Tibial artery (tissue), 4 donors: ENCODE measurements at regions not wholly inside any gene's neighbourhood (a gene's known extent, or its start where the extent isn't known, plus 50 kb on each side); places are given as distances from the start of the nearest gene placed in this dataset.
"Not testable (repeated sequence)": the region's sequence is repeated elsewhere in the genome, so short reads cannot be mapped to it uniquely, and the experiment has no call there.

ENCODE experiments used
- DNase-seq, 2 donors: peaks; one replicate each; pipeline ENCODE4 v3.0.0-alpha.2; 2019
- H3K27ac ChIP-seq, 2 donors: fragments of 200-600 bp; sonication (generic) in 1 of 2; 1 replicate in 1 of 2; 2 replicates in 1 of 2; pipeline ENCODE4 v1.5.1; 2018 to 2019; ENCODE audit warnings: mild to moderate bottlenecking in 1 of 2
- H3K27me3 ChIP-seq, 2 donors: fragments of 200-600 bp; sonication (generic) in 1 of 2; one replicate each; pipeline versions ENCODE4 v1.5.1 to v1.6.0; 2016 to 2019
- H3K36me3 ChIP-seq, 3 donors: fragments of 200-600 bp; sonication (generic) in 2 of 3; one replicate each; pipeline ENCODE4 v1.5.1; 2016 to 2019; ENCODE audit warnings: mild to moderate bottlenecking in 2 of 3
- H3K4me1 ChIP-seq, 4 donors: fragments of 200-600 bp; sonication (generic) in 2 of 4; 1 replicate in 3 of 4; 2 replicates in 1 of 4; pipeline ENCODE4 v1.5.1; 2016 to 2019
- H3K4me3 ChIP-seq, 2 donors: fragments of 200-600 bp; sonication (generic) in 1 of 2; 1 replicate in 1 of 2; 2 replicates in 1 of 2; pipeline ENCODE4 v1.5.1; 2018 to 2019; ENCODE audit warnings: mild to moderate bottlenecking in 2 of 2
- H3K9me3 ChIP-seq, 3 donors: fragments of 200-600 bp; sonication (generic) in 1 of 3; one replicate each; pipeline ENCODE4 v1.5.1; 2016 to 2019
- CTCF ChIP-seq, 2 experiments: fragments of 200-600 bp in 1 of 2; fragments of 450-650 bp in 1 of 2; IDR thresholded peaks; one replicate each; pipeline ENCODE4 v1.5.1; 2017 to 2019; ENCODE audit warnings: antibody characterized with exemption in 2 of 2, mild to moderate bottlenecking in 1 of 2, moderate library complexity in 1 of 2
- intact Hi-C: fragments of 100-400 bp; cut with DNase I; formaldehyde crosslinking; loops from one replicate; pipeline ENCODE4 v1.15.0; 2023; ENCODE audit warnings: low total_unique reads

GRCh38 chr3:110324171-110324705 lies 747.4 kb upstream of the NECTIN3 start:
- no peak for TF ChIP-seq CTCF (IDR thresholded peaks at IDR 0.05)
- H3K4me1 ChIP-seq = no peaks in the 10 kb centered on the region
- H3K27ac ChIP-seq = no peak overlapping the region
- no peak overlapping the region for H3K4me3 ChIP-seq
- intact Hi-C loops = no loop called here
- no peak for DNase-seq
- H3K36me3 ChIP-seq = no peaks in the 10 kb centered on the region
- H3K9me3 ChIP-seq = no peaks in the 10 kb centered on the region
- no peaks in the 10 kb centered on the region for H3K27me3 ChIP-seq

GRCh38 chr3:110327870-110328269 lies 743.7 kb upstream of the NECTIN3 start:
- Histone ChIP-seq H3K9me3 (no peaks in the 10 kb centered on the region), H3K4me1 (no peaks in the 10 kb centered on the region), H3K36me3 (no peaks in the 10 kb centered on the region), H3K4me3 (no peak overlapping the region), H3K27me3 (no peaks in the 10 kb centered on the region), H3K27ac (no peak overlapping the region)
- no peak for TF ChIP-seq CTCF (IDR thresholded peaks at IDR 0.05)
- intact Hi-C loops = no loop called here
- no peak for DNase-seq

GRCh38 chr3:110331562-110331961 lies 740.1 kb upstream of the NECTIN3 start:
- H3K4me3 ChIP-seq, H3K36me3 ChIP-seq, DNase-seq, H3K9me3 ChIP-seq, H3K4me1 ChIP-seq, H3K27me3 ChIP-seq, H3K27ac ChIP-seq, intact Hi-C loops: not testable (repeated sequence)

GRCh38 chr3:110332629-110333028 lies 739.0 kb upstream of the NECTIN3 start:
- no peak for DNase-seq
- no peaks in the 10 kb centered on the region for H3K27me3 ChIP-seq
- H3K36me3 ChIP-seq = no peaks in the 10 kb centered on the region
- no peak for TF ChIP-seq CTCF (IDR thresholded peaks at IDR 0.05)
- H3K27ac ChIP-seq = no peak overlapping the region
- H3K4me3 ChIP-seq = no peak overlapping the region
- intact Hi-C loops = no loop called here
- H3K9me3 ChIP-seq = peaks cover 0 to 5% (median 0%) of the 10 kb centered on the region in 3 donors
- no peaks in the 10 kb centered on the region for H3K4me1 ChIP-seq

- Histone ChIP-seq H3K9me3 (peaks cover 0 to 6% (median 0%) of the 10 kb centered on the region in 3 donors), H3K4me1 (peaks cover 0 to 11% (median 0%) of the 10 kb centered on the region in 4 donors), H3K4me3 (no peak overlapping the region), H3K27ac (no peak overlapping the region), H3K27me3 (no peaks in the 10 kb centered on the region), H3K36me3 (no peaks in the 10 kb centered on the region)
- DNase-seq = no peak
- no peak for TF ChIP-seq CTCF (IDR thresholded peaks at IDR 0.05)
- intact Hi-C loops = no loop called here
Observed at GRCh38 chr3:110341047-110341446, 730.6 kb upstream of the NECTIN3 start.

DNA sequence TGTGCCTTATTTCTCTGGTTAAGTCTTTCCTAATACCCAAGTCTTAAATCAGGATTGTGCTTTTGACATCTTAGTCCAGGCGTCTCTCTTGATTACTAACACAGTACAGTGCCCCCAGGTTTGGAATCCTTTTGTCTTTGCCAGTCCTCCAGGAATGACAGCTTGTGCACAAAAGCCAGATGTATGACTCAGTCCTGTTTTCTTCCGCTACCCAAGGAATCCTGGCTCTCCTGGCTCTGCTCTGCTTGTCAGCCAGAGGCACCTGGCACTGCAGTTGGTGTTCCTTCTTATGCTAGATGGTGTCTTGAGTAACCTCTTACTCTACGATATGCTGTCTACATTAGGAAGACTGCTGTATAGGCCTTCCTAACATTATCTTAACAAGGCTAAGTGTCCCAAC lies 728.2 kb upstream of the NECTIN3 start:
- no peak overlapping the region for H3K27ac ChIP-seq
- H3K4me3 ChIP-seq = no peak overlapping the region
- no peaks in the 10 kb centered on the region for H3K36me3 ChIP-seq
- intact Hi-C loops = no loop called here
- DNase-seq = no peak
- no peak for TF ChIP-seq CTCF (IDR thresholded peaks at IDR 0.05)
- no peaks in the 10 kb centered on the region for H3K9me3 ChIP-seq
- H3K27me3 ChIP-seq = no peaks in the 10 kb centered on the region
- peaks cover 0 to 11% (median 0%) of the 10 kb centered on the region in 4 donors for H3K4me1 ChIP-seq
